HUES48 (cell line): ENCODE measurements at regions not wholly inside any gene's neighbourhood (a gene's known extent, or its start where the extent isn't known, plus 50 kb on each side); places are given as distances from the start of the nearest gene placed in this dataset.
"Not testable (repeated sequence)": the region's sequence is repeated elsewhere in the genome, so short reads cannot be mapped to it uniquely, and the experiment has no call there.

Experiments
- H3K27ac ChIP-seq: one replicate; pipeline ENCODE4 v1.7.0; 2013; ENCODE audit warnings: low read depth, low read length, inconsistent platforms
- H3K27me3 ChIP-seq: 2 replicates; pipeline ENCODE4 v1.6.1; 2013; ENCODE audit warnings: mild to moderate bottlenecking, low read length; ENCODE audit not compliant: control insufficient read depth, insufficient read depth
- H3K36me3 ChIP-seq: 2 replicates; pipeline ENCODE4 v1.6.1; 2013; ENCODE audit warnings: low read length; ENCODE audit not compliant: control insufficient read depth, insufficient read depth
- H3K4me1 ChIP-seq: 2 replicates; pipeline ENCODE4 v1.6.1; 2013; ENCODE audit warnings: mild to moderate bottlenecking, low read length; ENCODE audit not compliant: control insufficient read depth, insufficient read depth
- H3K4me3 ChIP-seq: 2 replicates; pipeline ENCODE4 v1.5.1; 2013; ENCODE audit warnings: mild to moderate bottlenecking, low read depth, low read length
- H3K9ac ChIP-seq: 2 replicates; pipeline ENCODE4 v1.6.1; 2013; ENCODE audit warnings: mild to moderate bottlenecking, low read depth, low read length, moderate library complexity
- H3K9me3 ChIP-seq: 2 replicates; pipeline ENCODE4 v1.6.1; 2013; ENCODE audit warnings: low read length; ENCODE audit not compliant: control insufficient read depth, insufficient read depth

DNA sequence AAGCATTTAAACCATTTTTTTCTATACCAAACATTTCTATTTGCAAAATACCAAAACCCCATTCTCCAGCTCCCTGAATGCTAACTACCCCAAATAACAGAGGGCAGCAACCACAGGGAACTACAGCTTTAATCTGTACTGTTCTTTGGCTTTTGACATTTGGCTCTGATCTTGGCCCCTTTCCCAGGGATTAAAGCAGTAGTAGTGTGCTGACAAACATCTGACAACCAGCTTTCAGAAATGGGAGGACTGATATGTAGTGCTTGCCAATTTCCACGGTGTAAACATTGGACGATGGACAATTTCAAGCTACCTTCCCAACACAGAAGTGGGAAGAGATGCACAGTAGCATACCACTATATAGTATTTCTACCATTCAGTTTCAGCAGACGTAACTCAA, 88.4 kb upstream of the TEAD1 start:
- H3K9ac ChIP-seq, result no peak overlapping the region

DNA sequence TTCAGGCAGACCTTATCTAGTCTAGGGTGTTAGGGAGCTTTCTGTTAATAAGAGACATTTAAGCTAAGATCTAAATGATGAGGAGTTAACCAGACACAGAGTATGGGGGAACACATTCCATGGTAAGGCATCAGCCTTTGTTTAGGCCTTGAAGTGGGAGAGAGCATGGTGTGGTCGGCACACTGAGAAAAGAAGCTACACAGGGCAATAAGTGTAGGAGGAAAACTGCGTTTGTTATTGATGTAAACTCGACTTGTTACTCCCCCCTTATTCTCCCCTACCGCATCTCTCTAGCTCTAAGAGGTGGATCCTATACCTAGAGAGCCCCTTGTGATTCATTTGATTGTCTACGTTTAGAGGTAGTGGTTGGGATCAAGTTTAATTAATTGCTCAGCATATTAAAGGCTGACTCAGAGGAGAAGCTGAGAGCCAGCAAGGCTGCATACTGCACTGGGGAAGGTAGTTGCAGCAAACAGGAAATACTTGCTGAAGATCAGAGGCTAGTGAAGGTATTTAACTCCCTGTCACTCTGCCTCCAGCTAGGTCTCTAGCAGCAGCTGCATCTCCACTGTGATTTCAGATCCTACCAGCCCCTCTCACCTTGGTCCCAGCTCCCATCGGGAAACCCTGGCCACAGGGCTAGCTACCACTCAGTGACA, 86.8 kb upstream of the TEAD1 start:
- H3K27me3 ChIP-seq, result no peaks in the 10 kb centered on the region
- no peak overlapping the region for H3K4me3 ChIP-seq
- no peak overlapping the region for H3K9ac ChIP-seq
- H3K9me3 ChIP-seq, result no peaks in the 10 kb centered on the region
- H3K4me1 ChIP-seq, result peaks cover 10% of the 10 kb centered on the region; the same call in 1 of the 2 replicates
- no peaks in the 10 kb centered on the region for H3K36me3 ChIP-seq
- H3K27ac ChIP-seq, result peak overlapping the region; percentile 10

More for the DNA sequence above, 88.4 kb upstream of the TEAD1 start:
- H3K9me3 ChIP-seq, result no peaks in the 10 kb centered on the region
- H3K36me3 ChIP-seq, result no peaks in the 10 kb centered on the region
- H3K27ac ChIP-seq, result no peak overlapping the region
- no peak overlapping the region for H3K4me3 ChIP-seq
- H3K27me3 ChIP-seq, result no peaks in the 10 kb centered on the region
- H3K4me1 ChIP-seq, result peaks cover 10% of the 10 kb centered on the region; the same call in 1 of the 2 replicates

DNA sequence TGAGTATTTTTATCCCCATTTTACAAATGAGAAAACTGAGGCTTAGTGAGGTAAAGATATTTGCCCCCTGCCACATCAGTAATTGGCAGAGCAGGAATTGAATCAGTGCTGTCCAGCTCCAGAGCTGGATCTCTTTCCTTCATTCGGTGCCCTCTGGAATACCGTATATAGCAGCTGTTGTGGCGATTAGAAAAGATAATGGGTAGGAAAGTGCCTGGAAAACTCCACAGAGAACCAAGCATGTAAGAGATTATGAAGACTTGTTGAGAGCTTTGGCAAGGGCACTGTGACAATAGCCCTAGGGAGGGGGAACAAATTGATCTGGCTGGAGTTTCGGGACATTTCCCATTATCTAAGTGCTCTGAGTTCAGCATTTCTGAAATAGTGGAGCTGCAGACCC, 82.5 kb upstream of the TEAD1 start:
- Histone ChIP-seq H3K9ac (no peak overlapping the region), H3K36me3 (no peaks in the 10 kb centered on the region), H3K27me3 (no peaks in the 10 kb centered on the region), H3K9me3 (no peaks in the 10 kb centered on the region), H3K27ac (no peak overlapping the region), H3K4me1 (peaks cover 10% of the 10 kb centered on the region; the same call in 1 of the 2 replicates), H3K4me3 (no peak overlapping the region)

DNA sequence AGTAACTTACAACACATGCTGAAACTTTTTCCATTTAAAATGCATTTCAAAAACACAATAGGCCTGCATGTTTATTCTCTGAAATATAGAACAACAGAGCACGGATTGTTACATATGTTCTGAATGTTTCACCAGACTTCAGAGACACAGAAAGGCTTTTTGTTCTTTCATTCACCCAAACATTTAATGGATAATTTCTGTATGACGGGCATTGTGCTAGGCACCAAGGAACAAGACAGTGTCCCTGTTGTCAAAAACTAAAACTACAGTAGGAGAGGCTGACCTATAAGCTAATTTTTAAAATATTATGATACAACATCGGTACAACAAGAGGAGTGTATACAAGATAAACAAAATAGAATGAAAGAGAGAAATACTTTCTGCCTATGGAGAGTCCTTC, 81.9 kb upstream of the TEAD1 start:
- no peaks in the 10 kb centered on the region for H3K9me3 ChIP-seq
- no peak overlapping the region for H3K9ac ChIP-seq
- H3K27me3 ChIP-seq, result no peaks in the 10 kb centered on the region
- H3K4me1 ChIP-seq, result peaks cover 6% of the 10 kb centered on the region; the same call in 1 of the 2 replicates
- H3K4me3 ChIP-seq, result no peak overlapping the region
- no peaks in the 10 kb centered on the region for H3K36me3 ChIP-seq
- H3K27ac ChIP-seq, result no peak overlapping the region

DNA sequence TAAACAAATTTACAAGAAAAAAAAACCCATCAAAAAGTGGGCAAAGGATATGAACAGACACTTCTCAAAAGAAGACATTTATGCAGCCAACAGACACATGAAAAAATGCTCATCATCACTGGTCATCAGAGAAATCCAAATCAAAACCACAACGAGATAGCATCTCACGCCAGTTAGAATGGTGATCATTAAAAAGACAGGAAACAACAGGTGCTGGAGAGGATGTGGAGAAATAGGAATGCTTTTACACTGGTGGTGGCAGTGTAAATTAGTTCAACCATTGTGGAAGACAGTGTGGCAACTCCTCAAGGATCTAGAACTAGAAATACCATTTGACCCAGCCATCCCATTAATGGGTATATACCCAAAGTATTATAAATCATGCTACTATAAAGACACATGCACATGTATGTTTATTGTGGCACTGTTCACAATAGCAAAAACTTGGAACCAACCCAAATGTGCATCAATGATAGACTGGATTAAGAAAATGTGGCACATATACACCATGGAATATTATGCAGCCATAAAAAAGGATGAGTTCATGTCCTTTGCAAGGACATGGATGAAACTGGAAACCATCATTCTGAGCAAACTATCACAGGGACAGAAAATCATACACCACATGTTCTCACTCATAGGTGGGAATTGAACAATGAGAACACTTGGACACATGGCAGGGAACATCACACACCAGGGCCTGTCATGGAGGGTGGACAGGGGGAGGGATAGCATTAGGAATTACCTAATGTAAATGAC, 79.0 kb upstream of the TEAD1 start:
- not testable (repeated sequence) for H3K9ac ChIP-seq, H3K27me3 ChIP-seq, H3K4me1 ChIP-seq, H3K36me3 ChIP-seq, H3K27ac ChIP-seq, H3K9me3 ChIP-seq, H3K4me3 ChIP-seq

DNA sequence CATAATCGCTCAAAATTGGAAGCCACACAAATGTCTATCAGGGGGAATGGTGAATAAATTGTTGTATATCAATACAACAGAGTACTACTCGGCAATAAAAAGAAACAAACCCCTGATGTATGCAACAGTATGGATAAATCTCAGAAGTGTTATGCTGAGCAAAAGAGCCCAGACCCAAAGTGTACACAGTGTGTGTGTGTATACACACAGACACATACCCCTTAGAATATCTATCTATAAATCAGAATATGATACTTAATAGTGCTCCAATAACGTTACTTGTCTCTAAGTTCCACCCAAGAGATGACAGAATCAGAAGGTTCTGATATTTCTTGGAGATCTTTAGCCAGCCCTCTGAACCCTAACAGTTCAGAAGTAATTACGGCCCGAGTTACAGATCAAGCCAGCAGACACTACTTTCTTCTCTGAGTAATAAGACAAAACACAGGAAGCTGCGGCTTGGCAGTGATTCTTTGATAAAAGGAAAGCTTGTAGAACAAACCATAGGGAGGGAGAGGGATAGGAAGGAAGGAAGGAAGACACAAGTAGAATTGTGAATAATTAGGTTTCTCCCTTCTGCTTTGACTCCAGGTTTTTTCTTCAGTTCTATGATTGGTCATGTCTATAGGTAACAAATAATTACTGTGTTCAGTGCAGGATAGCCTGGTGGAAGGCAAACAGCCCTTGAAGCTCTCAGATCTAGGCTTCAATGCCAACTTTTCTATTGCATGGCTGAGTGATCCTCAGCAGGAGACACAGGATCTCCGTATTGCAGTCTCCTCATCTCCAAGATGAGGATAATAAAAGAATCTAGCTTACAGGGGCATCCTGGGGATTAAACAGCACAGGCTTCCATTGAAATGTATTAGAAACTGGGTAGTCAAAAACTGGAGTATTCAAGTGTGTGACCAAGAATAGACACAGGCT, 75.6 kb upstream of the TEAD1 start:
- Histone ChIP-seq H3K27me3 (no peaks in the 10 kb centered on the region), H3K4me1 (no peaks in the 10 kb centered on the region), H3K9me3 (no peaks in the 10 kb centered on the region), H3K36me3 (no peaks in the 10 kb centered on the region), H3K27ac (no peak overlapping the region), H3K9ac (no peak overlapping the region), H3K4me3 (no peak overlapping the region)

DNA sequence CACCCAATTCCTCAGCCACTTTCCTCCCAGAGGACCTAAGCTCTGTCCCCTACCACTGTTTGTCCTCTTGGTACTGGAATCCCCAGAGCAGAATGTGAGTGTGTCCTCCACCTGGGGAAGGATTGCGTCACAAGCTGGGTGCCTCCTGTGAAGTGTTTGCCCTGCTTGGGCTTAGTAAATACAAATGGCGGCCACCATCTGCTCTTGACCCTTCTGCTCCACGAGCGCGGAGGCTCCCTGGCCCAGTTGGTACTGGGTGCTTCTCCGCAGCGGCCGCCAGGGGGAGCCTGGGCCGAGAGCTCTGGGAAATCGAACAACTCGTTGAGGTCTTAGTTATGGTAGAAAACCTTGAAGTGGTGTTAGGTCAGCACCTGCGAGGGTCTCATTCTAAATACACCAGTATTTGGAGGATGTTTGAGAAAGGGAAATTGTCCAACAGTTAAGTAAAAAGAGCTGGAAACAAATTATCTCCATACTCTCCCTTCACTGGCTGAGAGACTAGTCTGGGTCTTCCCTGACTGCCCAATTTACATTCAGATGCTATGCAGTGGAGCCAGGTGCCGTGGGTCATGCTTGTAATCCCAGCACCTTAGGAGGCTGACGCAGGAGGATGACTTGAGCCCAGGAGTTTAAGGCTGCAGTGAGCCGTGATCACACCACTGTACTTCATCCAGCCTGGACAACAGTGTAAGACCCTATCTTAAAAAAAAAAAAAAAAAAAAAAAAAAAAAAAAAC, 74.6 kb upstream of the TEAD1 start:
- Histone ChIP-seq H3K36me3 (no peaks in the 10 kb centered on the region), H3K4me3 (no peak overlapping the region), H3K27me3 (no peaks in the 10 kb centered on the region), H3K27ac (no peak overlapping the region), H3K9me3 (no peaks in the 10 kb centered on the region), H3K4me1 (no peaks in the 10 kb centered on the region), H3K9ac (no peak overlapping the region)

DNA sequence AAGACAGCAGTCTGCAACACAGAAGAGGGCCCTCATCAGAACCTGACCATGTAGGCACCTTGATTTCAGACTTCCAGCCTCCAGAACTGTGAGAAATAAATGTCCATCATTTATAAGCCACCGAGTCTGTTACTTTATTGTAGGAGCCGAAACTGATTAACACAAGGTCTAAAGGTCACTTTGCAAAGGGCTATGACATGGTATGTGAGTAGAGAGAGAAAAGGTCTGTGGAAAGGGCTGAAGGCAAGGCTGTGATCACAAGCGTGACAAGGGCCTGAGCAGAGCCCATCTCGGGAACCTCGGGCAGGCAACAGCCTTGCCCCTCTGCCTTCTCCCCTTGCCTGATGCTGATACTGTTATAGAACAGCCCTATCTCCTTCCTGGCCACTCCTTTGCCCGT, 73.4 kb upstream of the TEAD1 start:
- H3K4me3 ChIP-seq, result no peak overlapping the region
- no peak overlapping the region for H3K27ac ChIP-seq
- H3K36me3 ChIP-seq, result no peaks in the 10 kb centered on the region
- H3K4me1 ChIP-seq, result no peaks in the 10 kb centered on the region
- H3K9ac ChIP-seq, result no peak overlapping the region
- H3K9me3 ChIP-seq, result no peaks in the 10 kb centered on the region
- no peaks in the 10 kb centered on the region for H3K27me3 ChIP-seq

DNA sequence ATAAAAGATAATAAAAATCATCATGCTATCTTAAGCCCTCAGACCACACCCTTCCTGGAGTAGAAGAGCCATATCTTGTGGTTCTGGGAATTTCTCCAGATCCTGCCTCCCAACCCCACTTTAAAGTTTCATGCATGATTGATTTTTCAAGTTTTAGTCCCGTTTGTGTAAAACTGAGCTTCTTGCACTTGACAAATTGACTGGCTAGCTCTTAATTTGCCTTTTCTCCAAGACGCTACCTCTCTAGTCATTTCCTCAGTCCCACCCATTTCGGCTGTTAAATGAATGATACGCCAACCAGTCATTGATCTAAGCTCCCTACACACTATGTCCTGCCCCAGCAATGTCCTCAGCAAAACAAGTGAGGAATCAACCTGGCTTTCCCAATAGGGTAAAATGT, 71.8 kb upstream of the TEAD1 start:
- Histone ChIP-seq H3K4me3 (no peak overlapping the region), H3K9ac (no peak overlapping the region), H3K27ac (no peak overlapping the region)

DNA sequence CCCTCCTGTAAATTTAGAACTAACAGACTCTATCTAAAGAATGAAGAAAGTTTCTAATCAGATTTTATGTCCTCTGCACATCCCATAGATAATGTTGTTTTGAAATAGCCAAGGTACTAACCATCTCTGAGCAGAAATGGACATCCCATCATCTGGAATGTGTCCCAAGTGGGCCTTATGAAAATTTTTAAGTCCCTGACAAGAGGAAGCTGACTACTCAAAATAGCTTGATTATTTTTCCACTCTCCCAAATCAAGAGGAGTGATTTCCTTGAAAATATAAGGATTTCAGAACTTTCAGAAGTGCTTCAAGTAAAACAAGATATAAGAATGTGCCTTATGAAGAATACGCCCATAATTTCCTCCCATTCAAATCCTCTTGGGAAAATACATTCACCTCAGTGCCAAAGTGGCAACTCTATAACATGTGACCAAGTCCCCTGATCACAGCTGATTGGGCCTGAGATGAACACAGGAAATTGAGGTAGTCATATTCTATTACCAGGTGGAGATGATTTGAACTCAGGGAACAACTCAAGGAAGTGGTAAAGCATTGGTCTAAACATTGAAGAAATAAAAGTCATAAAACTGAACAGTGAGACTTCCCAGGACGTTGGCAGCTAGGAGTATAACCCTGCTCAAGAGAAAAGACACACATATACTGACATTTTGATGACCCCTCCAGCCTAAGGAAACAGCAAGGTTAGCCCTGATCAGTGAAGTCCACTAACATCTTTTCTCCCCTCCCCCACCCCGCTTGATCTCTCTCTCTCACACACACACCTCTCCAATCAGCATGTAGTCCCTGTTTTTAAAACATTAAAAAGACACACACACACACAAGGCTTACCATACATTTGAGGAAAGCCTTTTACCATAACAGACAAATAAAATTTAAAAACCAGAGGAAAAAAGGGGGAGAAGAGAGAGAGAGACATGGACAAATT, 70.8 kb upstream of the TEAD1 start:
- H3K4me3 ChIP-seq, result no peak overlapping the region

More for the DNA sequence above, 71.8 kb upstream of the TEAD1 start:
- Histone ChIP-seq H3K36me3 (no peaks in the 10 kb centered on the region), H3K4me1 (no peaks in the 10 kb centered on the region), H3K9me3 (no peaks in the 10 kb centered on the region), H3K27me3 (no peaks in the 10 kb centered on the region)

More for the DNA sequence above, 70.8 kb upstream of the TEAD1 start:
- Histone ChIP-seq H3K4me1 (no peaks in the 10 kb centered on the region), H3K9me3 (no peaks in the 10 kb centered on the region), H3K27me3 (no peaks in the 10 kb centered on the region), H3K27ac (no peak overlapping the region), H3K36me3 (no peaks in the 10 kb centered on the region), H3K9ac (no peak overlapping the region)
